ENCODE measurements at regions not wholly inside any gene's neighbourhood (a gene's known extent, or its start where the extent isn't known, plus 50 kb on each side); places are given as distances from the start of the nearest gene placed in this dataset.

DNA sequence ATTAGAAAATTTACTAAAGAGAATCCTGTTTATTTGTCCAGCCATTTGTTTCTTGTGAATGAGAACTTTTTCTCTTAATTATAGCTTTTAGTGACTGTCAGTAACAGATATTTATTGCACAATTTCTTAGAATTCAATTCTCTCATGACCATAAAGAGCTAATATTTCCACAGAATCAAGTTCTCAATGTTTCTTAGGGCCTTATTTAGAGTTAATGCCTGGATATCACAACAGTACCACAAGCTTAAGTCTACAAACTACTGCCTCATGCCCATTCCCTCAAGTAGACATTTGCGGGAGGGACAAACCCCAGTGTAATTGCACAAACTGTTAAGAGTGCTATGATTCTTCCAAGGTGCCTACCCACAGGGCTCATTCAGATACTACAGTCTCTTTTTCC, 199.7 kb upstream of the POU2AF2 start:
- Histone ChIP-seq H3K27ac (ENCODE audit: low read depth, low read length) (no peak overlapping the region), H3K27me3 (ENCODE audit: insufficient read depth, low read length) (no peaks in the 10 kb centered on the region), H3K4me3 (replicated peaks in 1 of 2; ENCODE audit: low read depth in 1 of 2, low read length in 2 of 2) (no peak overlapping the region), H3K9me2 (ENCODE audit: insufficient read depth) (no peaks in the 10 kb centered on the region), H3K9me3 (ENCODE audit: control insufficient read depth in 1 of 2, insufficient read depth in 1 of 2, low read depth in 1 of 2, low read length in 2 of 2) (no peaks in the 10 kb centered on the region), H3K4me2 (ENCODE audit: low read length) (no peak overlapping the region), H3K79me2 (ENCODE audit: insufficient read depth, low read length) (no peaks in the 10 kb centered on the region), H3K9ac (ENCODE audit: low read length) (no peak overlapping the region), H3K36me3 (ENCODE audit: control insufficient read depth in 1 of 2, insufficient read depth in 2 of 2, low read length in 2 of 2) (no peaks in the 10 kb centered on the region), H3K4me1 (ENCODE audit: control insufficient read depth in 1 of 2, insufficient read depth in 2 of 2, low read length in 2 of 2) (no peaks in the 10 kb centered on the region), H4K20me1 (ENCODE audit: insufficient read depth) (no peaks in the 10 kb centered on the region), H2AFZ (ENCODE audit: low read depth, low read length, poor library complexity, severe bottlenecking) (no peak overlapping the region)
- ChIA-PET RAD21 (ENCODE audit: low non-redundant PET in 1 of 2, low total read pairs in 2 of 2, uncharacterized antibody in 2 of 2, unreplicated experiment in 2 of 2) (no interaction called here), CTCF (no interaction called here), POLR2A (no interaction called here)
- no peak for ATAC-seq
- no peak for TF ChIP-seq YY1 (IDR thresholded peaks at IDR 0.05; ENCODE audit: extremely low read depth, insufficient replicate concordance, low read depth, low read length)
- TF ChIP-seq, protein P1, sequence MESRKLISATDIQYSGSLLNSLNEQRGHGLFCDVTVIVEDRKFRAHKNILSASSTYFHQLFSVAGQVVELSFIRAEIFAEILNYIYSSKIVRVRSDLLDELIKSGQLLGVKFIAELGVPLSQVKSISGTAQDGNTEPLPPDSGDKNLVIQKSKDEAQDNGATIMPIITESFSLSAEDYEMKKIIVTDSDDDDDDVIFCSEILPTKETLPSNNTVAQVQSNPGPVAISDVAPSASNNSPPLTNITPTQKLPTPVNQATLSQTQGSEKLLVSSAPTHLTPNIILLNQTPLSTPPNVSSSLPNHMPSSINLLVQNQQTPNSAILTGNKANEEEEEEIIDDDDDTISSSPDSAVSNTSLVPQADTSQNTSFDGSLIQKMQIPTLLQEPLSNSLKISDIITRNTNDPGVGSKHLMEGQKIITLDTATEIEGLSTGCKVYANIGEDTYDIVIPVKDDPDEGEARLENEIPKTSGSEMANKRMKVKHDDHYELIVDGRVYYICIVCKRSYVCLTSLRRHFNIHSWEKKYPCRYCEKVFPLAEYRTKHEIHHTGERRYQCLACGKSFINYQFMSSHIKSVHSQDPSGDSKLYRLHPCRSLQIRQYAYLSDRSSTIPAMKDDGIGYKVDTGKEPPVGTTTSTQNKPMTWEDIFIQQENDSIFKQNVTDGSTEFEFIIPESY (IDR thresholded peaks at IDR 0.05; ENCODE audit: extremely low read depth, insufficient replicate concordance, low read length): no peak
- TF ChIP-seq, protein P2, sequence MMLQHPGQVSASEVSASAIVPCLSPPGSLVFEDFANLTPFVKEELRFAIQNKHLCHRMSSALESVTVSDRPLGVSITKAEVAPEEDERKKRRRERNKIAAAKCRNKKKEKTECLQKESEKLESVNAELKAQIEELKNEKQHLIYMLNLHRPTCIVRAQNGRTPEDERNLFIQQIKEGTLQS (IDR thresholded peaks at IDR 0.05): no peak
- no peak for TF ChIP-seq SP1 (IDR thresholded peaks at IDR 0.05; ENCODE audit: low read depth)
- TF ChIP-seq CEBPB (IDR thresholded peaks at IDR 0.05; ENCODE audit: low read depth): no peak
- TF ChIP-seq FOSL1 (IDR thresholded peaks at IDR 0.05; ENCODE audit: low read depth): no peak
- no peak for TF ChIP-seq REST (IDR thresholded peaks at IDR 0.05; ENCODE audit: low read depth)
- TF ChIP-seq SIN3A (IDR thresholded peaks at IDR 0.05; ENCODE audit: low read depth): no peak
- no peak for TF ChIP-seq CBX3 (IDR thresholded peaks at IDR 0.05; ENCODE audit: low read depth)
- no peak for TF ChIP-seq SRF (IDR thresholded peaks at IDR 0.05; ENCODE audit: low read depth)
- TF ChIP-seq EGR1 (IDR thresholded peaks at IDR 0.05; ENCODE audit: low read depth): no peak
- TF ChIP-seq POLR2A (IDR thresholded peaks at IDR 0.05; ENCODE audit: borderline replicate concordance, extremely low read depth, insufficient read depth, insufficient read length): no peak
- TF ChIP-seq ZNF274 (IDR thresholded peaks at IDR 0.05; ENCODE audit: low read depth, low read length): no peak
- TF ChIP-seq TCF7L2 (IDR thresholded peaks at IDR 0.05; ENCODE audit: borderline replicate concordance, extremely low read depth, insufficient read depth, insufficient read length): no peak
- no peak for TF ChIP-seq EZH2 (IDR thresholded peaks at IDR 0.05)
- TF ChIP-seq, protein P3, sequence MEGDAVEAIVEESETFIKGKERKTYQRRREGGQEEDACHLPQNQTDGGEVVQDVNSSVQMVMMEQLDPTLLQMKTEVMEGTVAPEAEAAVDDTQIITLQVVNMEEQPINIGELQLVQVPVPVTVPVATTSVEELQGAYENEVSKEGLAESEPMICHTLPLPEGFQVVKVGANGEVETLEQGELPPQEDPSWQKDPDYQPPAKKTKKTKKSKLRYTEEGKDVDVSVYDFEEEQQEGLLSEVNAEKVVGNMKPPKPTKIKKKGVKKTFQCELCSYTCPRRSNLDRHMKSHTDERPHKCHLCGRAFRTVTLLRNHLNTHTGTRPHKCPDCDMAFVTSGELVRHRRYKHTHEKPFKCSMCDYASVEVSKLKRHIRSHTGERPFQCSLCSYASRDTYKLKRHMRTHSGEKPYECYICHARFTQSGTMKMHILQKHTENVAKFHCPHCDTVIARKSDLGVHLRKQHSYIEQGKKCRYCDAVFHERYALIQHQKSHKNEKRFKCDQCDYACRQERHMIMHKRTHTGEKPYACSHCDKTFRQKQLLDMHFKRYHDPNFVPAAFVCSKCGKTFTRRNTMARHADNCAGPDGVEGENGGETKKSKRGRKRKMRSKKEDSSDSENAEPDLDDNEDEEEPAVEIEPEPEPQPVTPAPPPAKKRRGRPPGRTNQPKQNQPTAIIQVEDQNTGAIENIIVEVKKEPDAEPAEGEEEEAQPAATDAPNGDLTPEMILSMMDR (IDR thresholded peaks at IDR 0.05 in 2 of 3, conservative IDR thresholded peaks at IDR 0.05 in 1 of 3; ENCODE audit: borderline replicate concordance in 1 of 3, insufficient read depth in 1 of 3, low read depth in 2 of 3, low read length in 2 of 3): no peak
- TF ChIP-seq ZFX (IDR thresholded peaks at IDR 0.05): no peak
- TF ChIP-seq POLR2AphosphoS5 (IDR thresholded peaks at IDR 0.05; ENCODE audit: low read depth, low read length): no peak
- DNase-seq (ENCODE audit: low read depth, low spot score): no peak
- BruUV-seq (replicated peaks): no TSS peak
- intact Hi-C loops (cut with micrococcal nuclease): no loop called here
